ENCODE measurements at regions not wholly inside any gene's neighbourhood (a gene's known extent, or its start where the extent isn't known, plus 50 kb on each side); places are given as distances from the start of the nearest gene placed in this dataset.
"Not testable (repeated sequence)": the region's sequence is repeated elsewhere in the genome, so short reads cannot be mapped to it uniquely, and the experiment has no call there.

GRCh38 chr5:171542525-171543140, 123.2 kb downstream of the FGF18 start:
- DNase-seq (ENCODE audit: low read depth) = no peak

DNA sequence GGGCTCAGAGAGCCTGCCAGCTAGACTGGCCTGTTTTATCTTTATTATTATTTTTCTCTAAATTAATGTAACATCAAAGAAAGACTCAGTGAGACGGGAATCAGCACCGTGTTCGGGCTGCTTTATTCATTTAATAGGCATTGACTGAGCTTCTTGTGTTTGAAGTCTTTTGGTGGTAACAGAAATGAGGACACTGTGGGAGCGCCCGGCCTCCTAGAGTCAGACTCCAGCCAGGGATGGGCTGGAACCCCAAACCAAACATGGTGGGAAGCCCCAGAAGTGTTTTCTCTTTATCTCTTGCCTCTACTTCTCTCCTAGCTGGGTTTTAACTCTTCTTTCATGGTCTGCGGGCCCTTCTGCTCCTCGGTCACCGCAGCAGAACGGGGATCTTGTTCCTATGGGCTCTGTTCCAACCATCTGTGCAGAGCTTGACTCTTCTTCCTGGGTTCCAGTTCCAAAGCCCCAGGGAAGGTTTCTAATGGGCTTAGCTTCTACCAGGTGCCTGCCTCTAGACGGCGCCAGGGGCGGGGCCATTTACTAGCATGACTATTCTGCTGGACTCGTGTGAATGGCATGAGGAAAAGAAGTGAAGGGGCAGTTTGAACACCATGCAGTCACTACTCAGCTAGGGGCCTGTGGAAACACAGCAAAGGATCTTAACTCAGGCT, 123.8 kb downstream of the FGF18 start:
- DNase-seq (ENCODE audit: low read depth) = no peak

DNA sequence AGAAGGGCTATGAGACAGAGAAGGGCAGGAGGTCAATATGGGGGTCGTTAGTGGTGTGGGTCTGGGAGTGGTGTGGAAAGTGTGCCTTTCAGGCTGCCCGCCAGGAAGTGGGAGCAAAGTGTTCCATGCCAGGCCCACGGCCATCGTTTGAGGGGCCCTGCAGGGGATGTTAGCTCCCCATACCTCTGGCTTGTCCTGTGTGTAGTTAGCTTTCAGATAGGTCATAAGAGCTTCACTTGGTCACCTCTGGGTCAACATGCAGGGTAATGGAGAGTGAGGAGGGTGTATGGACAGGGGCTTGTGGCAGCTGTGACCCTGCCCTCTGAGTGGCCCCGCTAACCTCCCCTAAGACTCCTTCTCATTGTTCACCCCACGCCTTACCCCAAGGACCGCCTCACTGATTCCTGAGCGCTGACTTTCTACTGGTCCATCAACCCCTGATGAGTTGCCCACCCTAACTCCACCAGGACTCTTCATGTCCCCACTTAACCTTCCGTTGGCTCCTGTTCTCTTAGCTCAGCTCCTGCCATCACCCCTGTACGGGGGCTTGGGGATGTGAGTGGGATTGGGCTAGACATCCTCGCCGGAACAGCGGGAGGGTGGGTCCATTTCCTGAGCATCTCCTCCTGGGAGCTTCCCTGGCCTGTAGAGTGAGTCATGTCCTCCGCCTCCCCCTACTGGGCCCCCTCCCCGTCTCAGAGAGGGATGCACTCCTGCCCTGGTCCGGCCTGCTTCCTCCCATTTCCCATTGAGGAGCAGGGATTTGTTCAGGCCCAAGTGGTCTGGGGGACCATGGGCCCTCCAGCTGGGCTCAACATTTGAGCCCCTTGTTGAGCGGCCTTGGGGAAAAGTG, 125.7 kb downstream of the FGF18 start:
- no peak for DNase-seq (ENCODE audit: low read depth)

DNA sequence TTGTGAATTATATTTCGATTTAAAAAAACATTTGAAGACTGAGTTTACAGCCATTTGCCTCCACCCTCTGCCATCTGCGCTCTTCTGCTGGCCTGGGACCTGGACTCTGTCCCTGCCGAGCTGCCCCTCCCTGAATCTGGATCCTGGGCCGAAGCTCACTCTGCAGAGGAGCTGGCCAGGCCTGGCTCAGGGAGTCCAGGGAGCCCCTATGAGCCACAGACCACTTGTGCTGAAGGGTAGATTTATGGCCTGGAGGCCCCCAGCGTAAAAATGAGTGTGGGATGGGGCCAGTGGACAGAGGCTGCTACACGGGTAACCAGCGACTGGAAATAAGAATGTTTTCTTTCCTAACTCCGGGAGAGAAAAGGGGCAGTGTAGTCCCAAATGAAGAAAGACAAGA, 129.8 kb downstream of the FGF18 start:
- no peak for DNase-seq (ENCODE audit: low read depth)

DNA sequence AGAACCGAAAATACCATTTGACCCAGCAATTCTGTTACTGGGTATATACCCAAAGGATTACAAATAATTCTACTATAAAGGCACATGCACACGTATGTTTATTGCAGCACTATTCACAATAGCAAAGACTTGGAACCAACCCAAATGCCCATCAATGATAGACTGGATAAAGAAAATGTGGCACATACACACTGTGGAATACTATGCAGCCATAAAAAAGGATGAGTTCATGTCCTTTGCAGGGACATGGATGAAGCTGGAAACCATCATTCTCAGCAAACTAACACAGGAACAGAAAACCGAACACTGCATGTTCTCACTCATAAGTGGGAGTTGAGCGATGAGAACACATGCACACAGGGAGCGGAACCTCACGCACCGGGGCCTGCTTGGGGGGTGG, 134.4 kb downstream of the FGF18 start:
- not testable (repeated sequence) for DNase-seq (ENCODE audit: low read depth)

DNA sequence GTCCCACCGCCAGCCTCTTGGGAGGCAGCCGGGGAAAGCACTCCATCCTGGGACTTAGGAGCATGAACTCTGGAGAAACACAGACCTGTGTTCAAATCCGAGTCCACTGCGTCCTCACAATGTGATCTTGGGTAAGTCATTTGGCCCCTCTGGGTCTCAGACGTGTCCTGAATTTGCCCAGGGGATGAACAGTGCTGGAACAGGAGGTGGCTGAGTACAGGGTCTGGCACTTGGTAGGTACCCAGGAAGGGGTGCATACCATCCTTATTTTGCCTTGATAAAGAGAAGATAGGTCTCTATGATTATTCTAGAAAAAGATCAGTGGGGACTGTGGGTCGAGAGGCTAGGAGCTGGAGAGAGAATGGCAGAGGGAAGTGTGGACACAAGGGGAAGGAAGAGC, 135.7 kb downstream of the FGF18 start:
- DNase-seq (ENCODE audit: low read depth) = no peak

DNA sequence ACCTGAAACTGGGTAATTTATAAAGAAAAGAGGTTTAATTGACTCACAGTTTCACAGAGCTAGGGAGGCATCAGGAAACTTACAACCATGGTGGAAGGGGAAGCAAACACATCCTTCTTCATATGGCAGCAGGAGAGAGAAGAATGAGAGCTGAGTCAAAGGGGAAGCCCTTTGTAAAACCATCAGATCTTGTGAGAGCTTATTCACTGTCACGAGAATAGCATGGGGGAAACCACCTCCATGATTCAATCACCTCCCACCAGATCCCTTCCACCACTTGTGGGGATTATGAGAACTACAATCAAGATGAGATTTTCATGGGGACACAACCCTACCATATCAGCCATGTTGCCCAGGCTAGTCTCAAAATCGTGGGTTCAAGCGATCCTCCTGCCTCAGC, 143.4 kb downstream of the FGF18 start:
- peak; percentile 18 for DNase-seq (ENCODE audit: low read depth)

- DNase-seq (ENCODE audit: low read depth) = no peak
Measured at GRCh38 chr5:171568389-171568788, 148.9 kb downstream of the FGF18 start.

- no peak for DNase-seq (ENCODE audit: low read depth)
Measured at GRCh38 chr5:171569065-171569712, 149.7 kb downstream of the FGF18 start.

DNA sequence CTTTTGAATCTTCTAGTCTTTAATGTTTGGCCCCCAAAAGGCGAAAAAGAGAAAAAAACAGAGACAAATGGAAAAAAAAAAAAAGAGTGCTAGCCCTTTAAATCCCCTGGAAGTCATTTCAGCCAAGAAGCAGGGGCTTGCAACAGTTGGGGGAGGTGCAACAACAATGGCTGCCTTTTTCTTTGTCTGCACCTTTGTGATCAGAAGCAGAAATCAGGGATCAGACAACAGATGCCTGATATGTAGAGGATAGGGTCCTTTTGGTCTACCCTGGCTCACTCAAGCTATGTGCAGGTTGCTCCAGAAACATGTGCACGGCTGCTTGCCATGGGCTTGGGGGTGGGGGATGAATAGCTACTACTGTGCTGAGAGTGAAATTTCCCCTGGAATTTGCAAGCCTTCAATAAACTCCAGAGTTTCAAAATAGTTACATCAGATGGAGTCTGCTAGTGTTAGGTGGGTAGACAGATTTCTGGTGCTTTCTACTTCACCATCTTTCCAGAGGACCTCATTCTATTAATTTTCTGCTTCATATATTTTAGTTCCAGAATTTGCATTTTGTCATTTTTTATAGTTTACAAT, 150.9 kb downstream of the FGF18 start:
- DNase-seq (ENCODE audit: low read depth) = no peak

- DNase-seq (ENCODE audit: low read depth) = peak; percentile 44
Measured at GRCh38 chr5:171571663-171572062, 152.2 kb downstream of the FGF18 start.

DNA sequence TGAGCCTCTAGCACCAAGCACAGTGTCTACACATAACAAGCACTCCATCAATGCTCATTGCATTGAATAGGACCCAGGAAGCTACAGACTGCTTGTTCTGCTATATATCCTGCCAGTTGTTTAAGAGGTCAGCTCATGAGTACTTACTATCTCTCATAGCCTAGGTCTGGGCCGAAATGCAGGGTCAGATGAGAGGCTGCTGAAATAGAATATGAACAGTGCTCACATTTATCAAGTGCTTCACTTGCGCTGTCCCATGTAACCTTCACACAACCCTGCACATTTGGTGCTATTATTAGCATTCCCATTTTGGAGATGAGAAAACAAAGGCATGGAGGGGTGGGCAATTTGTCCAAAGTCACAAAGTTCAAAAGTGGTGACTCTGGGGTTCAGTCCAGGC, 153.6 kb downstream of the FGF18 start:
- no peak for DNase-seq (ENCODE audit: low read depth)

DNA sequence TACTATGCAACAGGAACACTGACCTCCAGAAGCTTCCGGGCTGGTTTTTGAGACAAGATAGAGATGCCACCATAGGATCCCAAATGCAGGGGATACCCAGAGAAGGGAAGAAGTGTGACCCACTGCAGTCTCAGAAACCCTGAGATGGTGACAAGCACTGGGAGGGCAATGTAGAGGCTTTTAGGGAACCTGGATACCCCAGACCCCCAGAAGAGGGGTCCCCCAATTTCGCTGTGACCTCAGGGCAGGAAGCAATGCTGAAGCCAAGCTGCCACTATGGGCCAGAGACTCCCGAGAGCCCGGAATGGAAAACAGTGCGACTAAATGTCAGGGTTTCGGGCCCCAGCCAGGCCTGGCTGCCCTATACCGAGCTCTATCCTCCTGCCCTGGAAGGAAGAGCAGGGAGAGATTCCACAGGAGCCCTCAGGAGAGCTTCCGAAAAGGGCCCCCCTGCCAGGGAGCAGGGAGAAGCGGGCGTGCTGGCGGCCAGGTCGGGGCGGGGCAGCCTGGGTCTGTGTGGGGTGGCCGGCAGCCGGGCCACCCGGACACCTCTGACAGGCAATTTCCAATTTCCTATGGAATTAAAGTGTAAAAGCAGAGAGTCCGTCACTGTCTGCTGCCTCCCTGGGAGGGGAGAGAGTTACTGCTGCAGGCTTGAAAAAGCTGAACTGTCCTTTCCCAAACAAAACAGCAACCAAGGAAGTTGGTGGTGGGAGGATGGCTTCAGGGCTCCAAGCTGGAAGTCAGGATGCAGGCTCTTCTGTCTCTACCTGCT, 154.2 kb downstream of the FGF18 start:
- no peak for DNase-seq (ENCODE audit: low read depth)

DNA sequence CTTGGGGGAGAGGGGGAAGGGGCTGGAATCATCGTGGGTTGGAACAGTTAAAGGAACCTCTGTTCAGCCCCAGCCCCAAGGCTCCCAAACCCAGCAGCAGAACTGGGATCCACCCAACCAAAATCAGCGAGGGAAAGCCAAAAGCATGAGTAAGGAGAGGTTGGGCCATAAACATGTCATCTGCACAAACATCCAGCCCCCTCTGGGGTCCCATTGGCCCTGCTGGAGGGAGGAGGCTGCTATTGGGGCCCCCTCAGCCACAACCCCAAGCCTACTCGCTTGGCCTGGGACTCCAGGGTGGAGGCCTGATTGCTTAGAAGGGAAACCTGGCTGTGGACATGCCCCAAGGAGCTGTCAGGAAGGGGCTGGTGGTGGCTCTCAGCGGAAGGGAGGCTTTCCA, 154.9 kb downstream of the FGF18 start:
- peak; percentile 35 for DNase-seq (ENCODE audit: low read depth)

- no peak for DNase-seq (ENCODE audit: low read depth)
Measured at GRCh38 chr5:171575386-171575785, 155.9 kb downstream of the FGF18 start.

GRCh38 chr5:171575808-171576207, 156.4 kb downstream of the FGF18 start:
- no peak for DNase-seq (ENCODE audit: low read depth)

- DNase-seq (ENCODE audit: low read depth) = no peak
Measured at GRCh38 chr5:171577042-171577758, 157.8 kb downstream of the FGF18 start.

- peak; percentile 37 for DNase-seq (ENCODE audit: low read depth)
Measured at GRCh38 chr5:171578049-171578828, 158.8 kb downstream of the FGF18 start.

GRCh38 chr5:171578829-171579491, 159.5 kb downstream of the FGF18 start:
- DNase-seq (ENCODE audit: low read depth) = no peak

Data from stromal cell of bone marrow (primary cell).